Endodermal cell (in vitro differentiated cells): ENCODE measurements at regions not wholly inside any gene's neighbourhood (a gene's known extent, or its start where the extent isn't known, plus 50 kb on each side); places are given as distances from the start of the nearest gene placed in this dataset.

ENCODE experiments used
- DNase-seq: peaks from one replicate; pipeline ENCODE4 v3.0.0-alpha.2; 2017
- H3K27ac ChIP-seq: 2 replicates; pipeline ENCODE4 v1.5.1; 2013; ENCODE audit warnings: mild to moderate bottlenecking, low read depth, low read length, moderate library complexity
- H3K27me3 ChIP-seq: 2 replicates; pipeline ENCODE4 v1.6.1; 2013; ENCODE audit warnings: mild to moderate bottlenecking, low read length, moderate library complexity; ENCODE audit not compliant: insufficient read depth, control insufficient read depth, poor library complexity, severe bottlenecking
- H3K36me3 ChIP-seq: 2 replicates; pipeline ENCODE4 v1.7.0; 2013; ENCODE audit warnings: mild to moderate bottlenecking, low read length, moderate library complexity; ENCODE audit not compliant: control insufficient read depth, insufficient read depth
- H3K4me1 ChIP-seq: one replicate; pipeline ENCODE4 v1.7.0; 2013; ENCODE audit warnings: low read length; ENCODE audit not compliant: control insufficient read depth, insufficient read depth
- H3K4me3 ChIP-seq: 2 replicates; pipeline ENCODE4 v1.5.1; 2013; ENCODE audit warnings: mild to moderate bottlenecking, low read length, moderate library complexity
- H3K9ac ChIP-seq: 2 replicates; pipeline ENCODE4 v1.6.1; 2013; ENCODE audit warnings: mild to moderate bottlenecking, low read length, moderate library complexity; ENCODE audit not compliant: poor library complexity, severe bottlenecking; ENCODE audit errors: extremely low read depth
- H3K9me3 ChIP-seq: 2 replicates; pipeline ENCODE4 v1.6.1; 2013; ENCODE audit warnings: mild to moderate bottlenecking, low read length, moderate library complexity; ENCODE audit not compliant: control insufficient read depth
- H3K27ac Mint-ChIP-seq: 2 replicates; pipeline ENCODE4 v1.8.0; 2020; ENCODE audit warnings: mixed read lengths
- H3K27me3 Mint-ChIP-seq: 2 replicates; pipeline ENCODE4 v1.8.0; 2021; ENCODE audit warnings: mild to moderate bottlenecking, mixed read lengths; ENCODE audit not compliant: insufficient read depth
- H3K36me3 Mint-ChIP-seq: 2 replicates; pipeline ENCODE4 v1.8.0; 2020; ENCODE audit warnings: low read depth, mixed read lengths
- H3K4me1 Mint-ChIP-seq: 2 replicates; pipeline ENCODE4 v1.8.0; 2020; ENCODE audit warnings: mixed read lengths
- H3K4me3 Mint-ChIP-seq: 2 replicates; pipeline ENCODE4 v1.8.0; 2020; ENCODE audit warnings: mild to moderate bottlenecking, moderate library complexity, mixed read lengths
- H3K9me3 Mint-ChIP-seq: 2 replicates; pipeline ENCODE4 v1.8.0; 2020; ENCODE audit warnings: mild to moderate bottlenecking, mixed read lengths
- WGBS, 2 experiments: methylation state at CpG; one replicate each; pipeline versions ENCODE4 v1.1.5 to v1.1.7; 2013; ENCODE audit warnings: missing lambda C conversion rate in 2 of 2, mixed read lengths in 1 of 2; ENCODE audit not compliant: insufficient coverage in 1 of 2, insufficient read length in 1 of 2; 5-methylcytosine and 5-hydroxymethylcytosine counted together
- TF ChIP-seq, protein P1 (sequence below): fragments of 200-600 bp; sonication (generic); conservative IDR thresholded peaks from 2 replicates; pipeline ENCODE4 v1.5.0; 2021; ENCODE audit warnings: antibody characterized with exemption, mild to moderate bottlenecking

DNA sequence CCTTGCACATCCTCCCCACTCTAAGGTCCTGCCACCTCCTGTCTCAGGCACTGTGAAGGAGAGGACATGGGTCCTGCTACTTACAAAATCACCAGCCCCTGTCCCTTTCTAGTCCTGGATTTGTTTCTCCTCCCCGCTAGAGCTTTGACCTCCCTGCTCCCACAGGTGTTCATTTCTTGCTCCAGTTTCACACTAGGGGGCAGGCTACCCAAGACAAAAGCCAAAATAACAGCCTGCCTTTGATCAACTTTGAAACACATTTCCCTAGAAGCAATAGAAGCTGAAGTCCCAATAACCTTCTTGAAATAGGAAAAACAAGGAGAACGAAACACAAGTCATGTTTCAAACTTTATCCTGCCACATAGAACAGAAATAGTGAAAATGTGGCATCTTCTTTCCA lies 164.4 kb downstream of the QDPR start:
- H3K4me1 Mint-ChIP-seq, result peaks cover 5% of the 10 kb centered on the region
- Histone ChIP-seq H3K9ac (no peak overlapping the region), H3K4me1 (no peaks in the 10 kb centered on the region), H3K27ac (no peak overlapping the region), H3K9me3 (peaks cover 9% of the 10 kb centered on the region), H3K27me3 (no peaks in the 10 kb centered on the region), H3K4me3 (no peak overlapping the region), H3K36me3 (no peaks in the 10 kb centered on the region)
- no peaks in the 10 kb centered on the region for H3K27me3 Mint-ChIP-seq
- peaks cover 5% of the 10 kb centered on the region for H3K9me3 Mint-ChIP-seq
- WGBS, 2 experiments, result 60 to 61% methylated on average over 1 to 2 of the region's 2 CpGs
- no peak overlapping the region for H3K4me3 Mint-ChIP-seq
- peak; percentile 83 for DNase-seq
- TF ChIP-seq, protein P1, sequence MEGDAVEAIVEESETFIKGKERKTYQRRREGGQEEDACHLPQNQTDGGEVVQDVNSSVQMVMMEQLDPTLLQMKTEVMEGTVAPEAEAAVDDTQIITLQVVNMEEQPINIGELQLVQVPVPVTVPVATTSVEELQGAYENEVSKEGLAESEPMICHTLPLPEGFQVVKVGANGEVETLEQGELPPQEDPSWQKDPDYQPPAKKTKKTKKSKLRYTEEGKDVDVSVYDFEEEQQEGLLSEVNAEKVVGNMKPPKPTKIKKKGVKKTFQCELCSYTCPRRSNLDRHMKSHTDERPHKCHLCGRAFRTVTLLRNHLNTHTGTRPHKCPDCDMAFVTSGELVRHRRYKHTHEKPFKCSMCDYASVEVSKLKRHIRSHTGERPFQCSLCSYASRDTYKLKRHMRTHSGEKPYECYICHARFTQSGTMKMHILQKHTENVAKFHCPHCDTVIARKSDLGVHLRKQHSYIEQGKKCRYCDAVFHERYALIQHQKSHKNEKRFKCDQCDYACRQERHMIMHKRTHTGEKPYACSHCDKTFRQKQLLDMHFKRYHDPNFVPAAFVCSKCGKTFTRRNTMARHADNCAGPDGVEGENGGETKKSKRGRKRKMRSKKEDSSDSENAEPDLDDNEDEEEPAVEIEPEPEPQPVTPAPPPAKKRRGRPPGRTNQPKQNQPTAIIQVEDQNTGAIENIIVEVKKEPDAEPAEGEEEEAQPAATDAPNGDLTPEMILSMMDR, result peak; percentile 85
- no peak overlapping the region for H3K27ac Mint-ChIP-seq
- no peaks in the 10 kb centered on the region for H3K36me3 Mint-ChIP-seq

GRCh38 chr4:17339376-17339775 lies 172.5 kb downstream of the QDPR start:
- H3K27me3 ChIP-seq, result no peaks in the 10 kb centered on the region
- TF ChIP-seq, protein P1, result no peak
- H3K9ac ChIP-seq, result no peak overlapping the region
- no peaks in the 10 kb centered on the region for H3K36me3 Mint-ChIP-seq
- no peak for DNase-seq
- no peak overlapping the region for H3K27ac Mint-ChIP-seq
- no peak overlapping the region for H3K4me3 ChIP-seq
- H3K36me3 ChIP-seq, result no peaks in the 10 kb centered on the region
- peaks cover 2% of the 10 kb centered on the region for H3K4me1 Mint-ChIP-seq
- WGBS, 2 experiments, result 83 to 100% methylated on average over 2 of the region's 2 CpGs
- no peaks in the 10 kb centered on the region for H3K9me3 Mint-ChIP-seq
- no peak overlapping the region for H3K27ac ChIP-seq
- H3K9me3 ChIP-seq, result no peaks in the 10 kb centered on the region
- H3K27me3 Mint-ChIP-seq, result peaks cover 4% of the 10 kb centered on the region
- H3K4me1 ChIP-seq, result no peaks in the 10 kb centered on the region
- H3K4me3 Mint-ChIP-seq, result no peak overlapping the region

- peaks cover 2% of the 10 kb centered on the region for H3K4me1 Mint-ChIP-seq
- WGBS, 2 experiments, result 86% methylated on average over 1 of the region's 1 CpG; no CpG with 5 or more reads in 1 of the 2 experiments
- DNase-seq, result no peak
- H3K27me3 Mint-ChIP-seq, result peaks cover 4% of the 10 kb centered on the region
- TF ChIP-seq, protein P1, result no peak
- H3K27ac Mint-ChIP-seq, result no peak overlapping the region
- Histone ChIP-seq H3K27me3 (no peaks in the 10 kb centered on the region), H3K27ac (no peak overlapping the region), H3K9me3 (no peaks in the 10 kb centered on the region), H3K4me3 (no peak overlapping the region), H3K9ac (no peak overlapping the region), H3K36me3 (no peaks in the 10 kb centered on the region), H3K4me1 (no peaks in the 10 kb centered on the region)
- no peaks in the 10 kb centered on the region for H3K9me3 Mint-ChIP-seq
- no peak overlapping the region for H3K4me3 Mint-ChIP-seq
- no peaks in the 10 kb centered on the region for H3K36me3 Mint-ChIP-seq
Observed at GRCh38 chr4:17336986-17337385, 174.9 kb downstream of the QDPR start.
